Vagina (tissue), 2 donors: ENCODE measurements at regions not wholly inside any gene's neighbourhood (a gene's known extent, or its start where the extent isn't known, plus 50 kb on each side); places are given as distances from the start of the nearest gene placed in this dataset.

Source experiments
- DNase-seq, 2 donors: peaks; one replicate each; pipeline ENCODE4 v3.0.0-alpha.2; 2017; ENCODE audit errors: extremely low spot score in 2 of 2
- H3K27ac ChIP-seq: fragments of 200-600 bp; sonication (generic); one replicate; pipeline ENCODE4 v1.5.1; 2019
- H3K27me3 ChIP-seq: fragments of 200-600 bp; sonication (generic); one replicate; pipeline ENCODE4 v1.5.1; 2019
- H3K36me3 ChIP-seq, 2 donors: fragments of 200-600 bp; sonication (generic); one replicate each; pipeline ENCODE4 v1.5.1; 2017 to 2019
- H3K4me1 ChIP-seq: fragments of 200-600 bp; sonication (generic); one replicate; pipeline ENCODE4 v1.5.1; 2019
- H3K4me3 ChIP-seq, 2 donors: fragments of 200-600 bp; sonication (generic); 1 replicate in 1 of 2; 2 replicates in 1 of 2; pipeline ENCODE4 v1.5.1; 2016 to 2019
- H3K9me3 ChIP-seq: fragments of 200-600 bp; sonication (generic); one replicate; pipeline ENCODE4 v1.5.1; 2019
- POLR2A ChIP-seq, 2 donors: fragments of 450-650 bp; IDR thresholded peaks; one replicate each; pipeline ENCODE4 v1.6.1; 2017; ENCODE audit warnings: antibody characterized with exemption in 2 of 2, mild to moderate bottlenecking in 2 of 2, moderate library complexity in 2 of 2
- POLR2AphosphoS5 ChIP-seq, 2 donors: sonication (generic); formaldehyde crosslinking; IDR thresholded peaks; one replicate each; pipeline ENCODE4 v1.9.0; 2017; ENCODE audit warnings: antibody characterized with exemption in 2 of 2, mild to moderate bottlenecking in 2 of 2, low read depth in 1 of 2; ENCODE audit not compliant: insufficient read depth in 1 of 2
- intact Hi-C: fragments of 100-400 bp; cut with DNase I; formaldehyde crosslinking; loops from one replicate; pipeline ENCODE4 v1.15.1; 2023
- TF ChIP-seq, protein P1 (sequence below), 3 experiments: fragments of 450-650 bp in 2 of 3; fragments of 200-600 bp in 1 of 3; sonication (generic) in 1 of 3; IDR thresholded peaks; one replicate each; pipeline ENCODE4 v1.5.1; 2017 to 2019; ENCODE audit warnings: antibody characterized with exemption in 3 of 3, mild to moderate bottlenecking in 2 of 3, moderate library complexity in 2 of 3

DNA sequence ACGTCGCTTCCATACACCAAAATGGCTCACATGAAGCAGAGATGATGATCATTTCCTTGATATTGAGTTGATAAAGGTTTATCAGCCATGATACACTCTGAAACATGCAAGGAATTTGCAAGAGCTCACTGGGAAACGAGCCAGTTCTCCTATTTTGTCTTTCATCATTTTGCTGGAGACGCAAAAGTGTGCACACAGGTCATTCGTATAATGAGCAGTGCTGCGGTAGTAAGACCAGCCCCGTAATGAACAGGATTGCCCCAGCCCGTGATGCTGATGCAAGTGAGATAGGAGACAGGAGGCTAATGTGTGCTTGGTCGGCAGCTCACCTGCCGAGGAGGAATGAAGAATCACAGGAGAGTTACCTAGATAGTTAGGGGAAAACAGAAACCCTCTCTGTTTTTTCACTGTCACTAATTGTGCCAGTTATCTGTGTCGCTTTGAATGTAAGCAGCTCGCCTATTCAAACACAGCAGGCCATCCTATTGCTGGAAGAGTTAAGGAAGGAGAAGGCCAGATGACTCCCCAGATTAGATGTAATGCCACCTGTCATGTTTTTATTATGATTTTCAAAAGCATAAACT is 391.8 kb downstream of the SAMD5 start:
- no peak overlapping the region for H3K4me3 ChIP-seq
- H3K9me3 ChIP-seq = no peaks in the 10 kb centered on the region
- intact Hi-C loops = no loop called here
- H3K36me3 ChIP-seq = no peaks in the 10 kb centered on the region
- H3K4me1 ChIP-seq = no peaks in the 10 kb centered on the region
- TF ChIP-seq POLR2A (IDR thresholded peaks at IDR 0.05) (no peak), POLR2AphosphoS5 (IDR thresholded peaks at IDR 0.05; ENCODE audit: insufficient read depth in 1 of 2, low read depth in 1 of 2) (no peak)
- TF ChIP-seq, protein P1, sequence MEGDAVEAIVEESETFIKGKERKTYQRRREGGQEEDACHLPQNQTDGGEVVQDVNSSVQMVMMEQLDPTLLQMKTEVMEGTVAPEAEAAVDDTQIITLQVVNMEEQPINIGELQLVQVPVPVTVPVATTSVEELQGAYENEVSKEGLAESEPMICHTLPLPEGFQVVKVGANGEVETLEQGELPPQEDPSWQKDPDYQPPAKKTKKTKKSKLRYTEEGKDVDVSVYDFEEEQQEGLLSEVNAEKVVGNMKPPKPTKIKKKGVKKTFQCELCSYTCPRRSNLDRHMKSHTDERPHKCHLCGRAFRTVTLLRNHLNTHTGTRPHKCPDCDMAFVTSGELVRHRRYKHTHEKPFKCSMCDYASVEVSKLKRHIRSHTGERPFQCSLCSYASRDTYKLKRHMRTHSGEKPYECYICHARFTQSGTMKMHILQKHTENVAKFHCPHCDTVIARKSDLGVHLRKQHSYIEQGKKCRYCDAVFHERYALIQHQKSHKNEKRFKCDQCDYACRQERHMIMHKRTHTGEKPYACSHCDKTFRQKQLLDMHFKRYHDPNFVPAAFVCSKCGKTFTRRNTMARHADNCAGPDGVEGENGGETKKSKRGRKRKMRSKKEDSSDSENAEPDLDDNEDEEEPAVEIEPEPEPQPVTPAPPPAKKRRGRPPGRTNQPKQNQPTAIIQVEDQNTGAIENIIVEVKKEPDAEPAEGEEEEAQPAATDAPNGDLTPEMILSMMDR (IDR thresholded peaks at IDR 0.05) = no peak
- no peaks in the 10 kb centered on the region for H3K27me3 ChIP-seq
- DNase-seq = no peak
- no peak overlapping the region for H3K27ac ChIP-seq

DNA sequence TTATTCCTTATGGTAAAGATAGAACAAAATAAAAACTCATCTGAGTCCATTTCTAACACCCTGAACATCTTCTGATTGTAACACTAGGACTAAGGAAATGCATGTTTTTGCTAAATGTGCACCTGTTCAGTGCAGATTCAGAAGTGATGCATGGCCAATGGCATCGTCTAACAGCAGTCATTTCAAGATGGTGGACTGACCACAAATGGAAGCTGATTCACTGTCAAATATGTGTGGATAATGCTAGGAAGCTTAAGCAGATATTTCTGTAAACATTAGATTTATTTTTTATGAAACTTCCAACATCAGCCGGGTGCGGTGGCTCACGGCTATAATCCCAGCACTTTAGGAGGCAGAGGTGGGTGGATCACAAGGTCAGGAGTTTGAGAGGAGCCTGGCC is 394.8 kb downstream of the SAMD5 start:
- H3K27me3 ChIP-seq = no peaks in the 10 kb centered on the region
- no peaks in the 10 kb centered on the region for H3K4me1 ChIP-seq
- no peak for DNase-seq
- no peaks in the 10 kb centered on the region for H3K9me3 ChIP-seq
- no peak overlapping the region for H3K27ac ChIP-seq
- intact Hi-C loops = no loop called here
- TF ChIP-seq, protein P1 (IDR thresholded peaks at IDR 0.05) = no peak
- TF ChIP-seq POLR2A (IDR thresholded peaks at IDR 0.05) = no peak
- TF ChIP-seq POLR2AphosphoS5 (IDR thresholded peaks at IDR 0.05; ENCODE audit: insufficient read depth in 1 of 2, low read depth in 1 of 2) = no peak
- H3K36me3 ChIP-seq = no peaks in the 10 kb centered on the region
- H3K4me3 ChIP-seq = no peak overlapping the region

DNA sequence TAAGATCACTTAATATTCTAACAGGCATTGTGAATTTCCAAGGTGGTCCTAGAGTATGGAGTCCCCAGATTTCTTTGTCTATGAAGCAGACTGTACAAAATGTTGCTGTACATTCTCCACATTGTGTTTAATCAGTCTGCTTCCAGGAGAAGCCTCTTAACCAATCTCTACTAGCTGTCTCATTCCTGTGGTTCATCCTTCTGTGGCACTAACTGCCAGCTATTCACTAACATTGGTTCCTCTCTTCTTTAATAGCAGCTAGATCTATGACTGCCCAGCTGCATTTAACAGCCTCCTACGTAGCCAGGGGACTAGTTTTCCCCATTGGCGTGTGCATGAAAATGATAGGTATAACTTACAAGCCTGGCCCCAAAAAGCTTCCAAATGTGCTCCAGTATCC is 395.4 kb downstream of the SAMD5 start:
- no peak for DNase-seq
- TF ChIP-seq, protein P1 (IDR thresholded peaks at IDR 0.05) = no peak
- TF ChIP-seq POLR2A (IDR thresholded peaks at IDR 0.05) (no peak), POLR2AphosphoS5 (IDR thresholded peaks at IDR 0.05; ENCODE audit: insufficient read depth in 1 of 2, low read depth in 1 of 2) (no peak)

DNA sequence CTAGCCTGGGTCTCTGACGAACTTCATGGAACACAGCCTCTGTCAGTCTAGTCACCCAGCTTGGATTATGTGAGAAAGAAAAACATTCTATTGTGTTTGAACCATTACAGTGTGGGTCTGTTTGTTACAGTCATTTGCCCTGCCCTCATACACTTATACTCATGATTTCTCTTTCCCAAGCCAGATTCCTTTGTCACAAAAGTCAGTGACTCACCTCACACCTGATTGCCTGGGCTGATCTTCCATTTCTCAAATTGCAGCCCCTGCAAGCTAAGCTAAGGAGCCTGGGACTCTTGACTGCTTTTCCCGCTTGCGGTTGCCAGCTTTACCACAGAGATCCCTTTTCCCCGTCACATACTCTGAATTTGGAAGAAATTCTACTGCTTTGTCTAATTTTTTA is 395.9 kb downstream of the SAMD5 start:
- H3K27ac ChIP-seq = no peak overlapping the region
- intact Hi-C loops = no loop called here

More for the DNA sequence above, 395.4 kb downstream of the SAMD5 start:
- H3K4me3 ChIP-seq = no peak overlapping the region
- no peaks in the 10 kb centered on the region for H3K36me3 ChIP-seq
- no peak overlapping the region for H3K27ac ChIP-seq
- H3K9me3 ChIP-seq = no peaks in the 10 kb centered on the region
- intact Hi-C loops = no loop called here
- no peaks in the 10 kb centered on the region for H3K4me1 ChIP-seq
- no peaks in the 10 kb centered on the region for H3K27me3 ChIP-seq

DNA sequence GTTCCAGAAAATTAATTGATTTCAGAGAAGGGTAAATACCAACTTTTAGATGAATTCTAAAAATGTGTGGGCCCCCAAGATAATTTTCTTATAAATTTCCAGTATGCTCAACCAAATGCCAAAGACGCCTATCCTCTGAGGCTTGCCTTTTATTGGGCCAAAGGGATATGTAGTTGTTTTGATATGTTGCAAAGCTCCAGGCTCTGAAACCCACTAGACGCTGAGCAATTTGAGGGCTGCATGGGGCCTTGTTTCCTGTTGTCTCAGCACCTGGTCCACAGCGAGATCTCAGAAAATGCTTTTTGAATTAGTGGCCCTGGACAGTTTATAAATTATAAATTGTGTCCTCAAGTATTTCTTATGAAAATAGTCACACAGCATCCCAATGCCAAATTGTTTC is 397.2 kb downstream of the SAMD5 start:
- intact Hi-C loops = no loop called here
- H3K4me3 ChIP-seq = no peak overlapping the region
- H3K4me1 ChIP-seq = no peaks in the 10 kb centered on the region
- H3K27ac ChIP-seq = no peak overlapping the region
- no peaks in the 10 kb centered on the region for H3K27me3 ChIP-seq
- no peak for DNase-seq
- H3K9me3 ChIP-seq = no peaks in the 10 kb centered on the region
- no peaks in the 10 kb centered on the region for H3K36me3 ChIP-seq
- TF ChIP-seq POLR2AphosphoS5 (IDR thresholded peaks at IDR 0.05; ENCODE audit: insufficient read depth in 1 of 2, low read depth in 1 of 2) (no peak), POLR2A (IDR thresholded peaks at IDR 0.05) (no peak)
- TF ChIP-seq, protein P1 (IDR thresholded peaks at IDR 0.05) = no peak

More for the DNA sequence above, 395.9 kb downstream of the SAMD5 start:
- no peak overlapping the region for H3K4me3 ChIP-seq
- H3K27me3 ChIP-seq = no peaks in the 10 kb centered on the region
- TF ChIP-seq, protein P1 (IDR thresholded peaks at IDR 0.05) = no peak
- TF ChIP-seq POLR2A (IDR thresholded peaks at IDR 0.05) = no peak
- no peak for TF ChIP-seq POLR2AphosphoS5 (IDR thresholded peaks at IDR 0.05; ENCODE audit: insufficient read depth in 1 of 2, low read depth in 1 of 2)
- no peaks in the 10 kb centered on the region for H3K4me1 ChIP-seq
- DNase-seq = no peak
- no peaks in the 10 kb centered on the region for H3K36me3 ChIP-seq
- H3K9me3 ChIP-seq = no peaks in the 10 kb centered on the region
